AG10803 (cell line): ENCODE measurements at regions not wholly inside any gene's neighbourhood (a gene's known extent, or its start where the extent isn't known, plus 50 kb on each side); places are given as distances from the start of the nearest gene placed in this dataset.
A peak's percentile ranks its signal among the peaks of the same experiment; 100 is the strongest.

Experiments
- DNase-seq: peaks from one replicate; pipeline ENCODE4 v3.0.0; 2010; ENCODE audit warnings: low read depth
- H3K4me3 ChIP-seq: 2 replicates; pipeline ENCODE4 v1.5.1; 2011; ENCODE audit warnings: mild to moderate bottlenecking, low read length, control low read depth
- TF ChIP-seq, protein P1 (sequence below): conservative IDR thresholded peaks from 2 replicates; pipeline ENCODE4 v1.5.1; 2011; ENCODE audit warnings: mild to moderate bottlenecking, low read length, control low read depth, inconsistent platforms

DNA sequence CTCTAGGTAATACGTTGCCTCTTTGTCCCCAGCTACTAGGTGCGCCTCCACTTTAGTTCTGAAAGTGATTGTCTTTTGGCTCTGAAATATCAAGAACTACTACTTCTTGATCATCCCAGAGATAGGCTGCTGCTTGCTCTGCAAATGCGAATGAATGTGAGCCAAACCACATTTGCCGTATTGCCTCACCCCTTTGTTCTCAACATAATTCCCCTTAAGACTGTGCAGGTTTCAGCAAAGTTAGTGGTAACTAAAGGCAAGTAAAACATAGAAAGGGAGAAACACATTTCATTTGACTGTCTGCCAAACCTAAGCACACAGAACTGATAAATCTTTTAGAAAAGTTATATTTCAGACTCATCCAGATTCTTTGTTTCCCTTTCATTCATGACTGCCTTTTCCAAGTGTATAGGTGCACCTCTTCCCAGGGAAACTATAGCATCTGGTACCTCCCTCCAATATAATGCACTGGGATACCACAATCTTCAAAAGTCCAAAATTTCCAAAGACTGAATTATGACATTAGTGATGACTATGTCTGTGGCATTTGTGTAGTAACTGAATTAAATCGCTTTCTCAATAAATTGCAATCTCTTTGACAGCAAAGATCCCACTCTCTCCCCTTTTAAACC is 720.6 kb upstream of the CBLB start:
- peak; percentile 39 for DNase-seq
- H3K4me3 ChIP-seq = no peak overlapping the region
- TF ChIP-seq, protein P1, sequence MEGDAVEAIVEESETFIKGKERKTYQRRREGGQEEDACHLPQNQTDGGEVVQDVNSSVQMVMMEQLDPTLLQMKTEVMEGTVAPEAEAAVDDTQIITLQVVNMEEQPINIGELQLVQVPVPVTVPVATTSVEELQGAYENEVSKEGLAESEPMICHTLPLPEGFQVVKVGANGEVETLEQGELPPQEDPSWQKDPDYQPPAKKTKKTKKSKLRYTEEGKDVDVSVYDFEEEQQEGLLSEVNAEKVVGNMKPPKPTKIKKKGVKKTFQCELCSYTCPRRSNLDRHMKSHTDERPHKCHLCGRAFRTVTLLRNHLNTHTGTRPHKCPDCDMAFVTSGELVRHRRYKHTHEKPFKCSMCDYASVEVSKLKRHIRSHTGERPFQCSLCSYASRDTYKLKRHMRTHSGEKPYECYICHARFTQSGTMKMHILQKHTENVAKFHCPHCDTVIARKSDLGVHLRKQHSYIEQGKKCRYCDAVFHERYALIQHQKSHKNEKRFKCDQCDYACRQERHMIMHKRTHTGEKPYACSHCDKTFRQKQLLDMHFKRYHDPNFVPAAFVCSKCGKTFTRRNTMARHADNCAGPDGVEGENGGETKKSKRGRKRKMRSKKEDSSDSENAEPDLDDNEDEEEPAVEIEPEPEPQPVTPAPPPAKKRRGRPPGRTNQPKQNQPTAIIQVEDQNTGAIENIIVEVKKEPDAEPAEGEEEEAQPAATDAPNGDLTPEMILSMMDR = no peak

DNA sequence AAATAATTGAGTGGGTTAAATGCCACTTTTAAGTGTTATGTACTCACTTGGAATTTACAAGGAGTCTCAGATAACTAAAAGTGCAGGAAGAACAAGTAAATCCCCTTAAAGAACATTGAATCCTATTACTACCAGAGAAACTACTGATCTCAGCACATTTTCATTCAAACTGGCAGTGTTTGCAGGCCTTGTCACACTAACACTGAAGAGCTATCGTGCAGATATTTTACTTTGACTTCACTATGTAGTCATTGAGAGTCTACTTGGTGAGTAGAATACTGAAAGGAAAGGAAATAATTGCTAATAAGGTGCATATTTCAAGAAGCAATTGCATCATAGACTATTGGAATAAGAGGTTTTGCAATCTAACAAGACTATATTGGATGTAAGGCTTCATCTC is 721.4 kb upstream of the CBLB start:
- TF ChIP-seq, protein P1 = no peak
- H3K4me3 ChIP-seq = no peak overlapping the region
- peak; percentile 48 for DNase-seq

DNA sequence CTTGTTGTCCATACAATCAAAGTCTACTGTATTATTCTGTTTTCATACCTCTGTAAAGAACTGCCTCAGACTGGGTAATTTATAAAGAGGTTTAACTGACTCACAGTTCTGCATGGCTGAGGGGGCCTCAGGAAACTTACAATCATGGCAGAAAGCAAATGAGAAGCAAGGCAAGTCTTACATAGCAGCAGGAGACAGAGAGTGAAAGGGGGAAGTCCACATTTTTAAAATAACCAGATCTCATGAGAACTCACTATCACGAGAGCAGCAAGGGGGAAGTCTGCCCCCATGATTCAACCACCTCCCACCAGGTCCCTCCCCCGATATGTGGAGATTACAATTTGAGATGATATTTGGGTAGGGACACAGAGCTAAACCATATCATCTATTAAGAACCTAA is 724.6 kb upstream of the CBLB start:
- no peak for DNase-seq
- TF ChIP-seq, protein P1 = no peak
- H3K4me3 ChIP-seq = no peak overlapping the region

DNA sequence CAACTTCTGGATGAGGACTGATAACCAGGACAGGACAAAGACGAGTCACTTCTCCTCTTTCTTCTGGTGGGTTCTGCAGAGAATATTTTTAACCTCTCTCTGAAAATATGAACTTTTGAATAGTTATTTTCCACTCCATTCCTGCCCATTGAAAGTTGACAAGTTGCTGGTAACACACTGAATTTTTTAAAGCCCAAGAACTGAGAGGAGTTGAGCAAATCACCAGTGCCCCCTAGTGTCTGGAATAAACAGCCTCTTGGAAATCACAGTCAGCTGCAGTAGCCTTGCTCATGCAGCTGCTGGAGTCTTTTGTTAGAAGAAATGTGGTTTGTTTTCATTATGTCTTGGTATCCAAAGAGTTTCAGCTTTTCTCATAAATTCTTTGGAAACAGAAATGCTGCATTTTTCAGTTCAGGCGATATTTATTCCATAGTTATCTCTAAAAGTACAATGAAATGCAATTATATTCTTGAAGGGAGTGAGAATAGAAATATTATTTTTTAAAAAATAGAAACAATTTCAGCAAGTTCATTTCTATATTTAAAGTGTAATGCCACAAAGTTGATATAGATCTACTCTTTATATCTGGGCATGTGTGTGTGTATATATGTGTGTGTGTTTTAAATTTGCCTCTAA is 741.0 kb upstream of the CBLB start:
- H3K4me3 ChIP-seq = no peak overlapping the region
- TF ChIP-seq, protein P1 = peak; percentile 91
- peak; percentile 93 for DNase-seq

DNA sequence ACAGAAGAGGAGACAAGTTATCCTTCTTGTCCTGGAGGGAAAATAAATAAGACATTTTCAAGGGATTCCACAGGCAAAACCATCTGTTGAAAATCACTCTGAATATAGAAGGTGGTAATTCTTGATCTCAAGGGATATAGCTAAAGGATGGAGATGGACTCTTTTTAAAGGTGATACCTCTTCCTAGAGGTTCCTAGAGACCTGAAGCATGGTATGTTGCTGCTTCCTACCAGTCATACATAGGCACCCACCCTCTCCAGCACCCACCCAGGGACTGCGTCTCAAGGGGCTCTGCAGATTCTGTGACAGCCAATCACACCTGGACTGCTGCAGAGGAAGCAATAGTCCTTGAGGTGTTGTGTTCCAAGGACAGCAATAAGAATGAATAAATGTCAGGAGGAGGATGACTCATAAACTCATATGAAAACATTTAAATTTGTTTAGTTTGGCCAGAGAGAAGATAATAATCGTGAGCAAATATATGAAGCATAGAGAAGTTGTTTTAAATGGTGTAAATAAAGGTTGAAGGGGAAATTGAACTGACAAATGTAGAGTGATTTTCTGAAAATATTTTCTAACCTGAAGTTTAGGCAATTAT is 741.6 kb upstream of the CBLB start:
- H3K4me3 ChIP-seq = no peak overlapping the region
- peak; percentile 33 for DNase-seq
- TF ChIP-seq, protein P1 = no peak

DNA sequence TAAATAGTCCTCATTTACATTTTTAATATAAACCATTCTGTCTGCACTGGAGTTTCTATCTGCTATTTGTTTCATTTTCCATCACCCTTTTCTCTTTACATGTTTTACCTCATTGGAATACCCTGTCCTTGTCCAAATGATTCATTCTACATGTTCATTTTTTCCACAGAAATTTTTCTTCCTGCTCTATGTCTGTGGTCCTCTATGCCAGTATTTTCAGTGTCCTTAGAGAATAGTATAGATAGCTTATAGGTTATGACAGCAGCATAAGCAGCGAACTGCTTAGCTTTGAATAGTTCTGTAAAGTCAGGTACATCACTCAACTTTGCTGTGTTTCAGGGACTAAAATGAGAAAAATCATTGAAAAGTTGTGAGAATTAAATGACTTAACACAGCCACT is 742.3 kb upstream of the CBLB start:
- no peak overlapping the region for H3K4me3 ChIP-seq
- DNase-seq = no peak
- TF ChIP-seq, protein P1 = no peak

DNA sequence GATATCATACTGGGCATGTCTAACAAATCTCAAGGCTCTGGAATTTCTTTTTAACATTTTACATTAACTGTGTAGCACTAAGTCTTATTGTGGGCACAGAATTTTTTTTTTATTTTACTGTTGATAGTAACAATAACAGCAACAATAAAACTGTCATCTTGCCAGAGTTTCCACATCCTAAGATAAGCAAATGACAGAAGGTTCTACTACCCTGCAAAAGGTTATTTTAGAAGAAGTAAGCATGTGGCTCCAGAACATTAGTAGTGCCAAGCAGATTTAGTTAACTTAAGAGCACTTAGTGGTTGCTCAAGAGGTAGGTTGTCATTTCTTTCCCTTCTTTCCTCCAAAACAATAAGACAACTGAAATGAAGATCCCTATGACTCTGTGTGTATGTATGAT is 743.0 kb upstream of the CBLB start:
- no peak overlapping the region for H3K4me3 ChIP-seq
- TF ChIP-seq, protein P1 = no peak
- peak; percentile 33 for DNase-seq
